ENCODE measurements at regions not wholly inside any gene's neighbourhood (a gene's known extent, or its start where the extent isn't known, plus 50 kb on each side); places are given as distances from the start of the nearest gene placed in this dataset.

DNA sequence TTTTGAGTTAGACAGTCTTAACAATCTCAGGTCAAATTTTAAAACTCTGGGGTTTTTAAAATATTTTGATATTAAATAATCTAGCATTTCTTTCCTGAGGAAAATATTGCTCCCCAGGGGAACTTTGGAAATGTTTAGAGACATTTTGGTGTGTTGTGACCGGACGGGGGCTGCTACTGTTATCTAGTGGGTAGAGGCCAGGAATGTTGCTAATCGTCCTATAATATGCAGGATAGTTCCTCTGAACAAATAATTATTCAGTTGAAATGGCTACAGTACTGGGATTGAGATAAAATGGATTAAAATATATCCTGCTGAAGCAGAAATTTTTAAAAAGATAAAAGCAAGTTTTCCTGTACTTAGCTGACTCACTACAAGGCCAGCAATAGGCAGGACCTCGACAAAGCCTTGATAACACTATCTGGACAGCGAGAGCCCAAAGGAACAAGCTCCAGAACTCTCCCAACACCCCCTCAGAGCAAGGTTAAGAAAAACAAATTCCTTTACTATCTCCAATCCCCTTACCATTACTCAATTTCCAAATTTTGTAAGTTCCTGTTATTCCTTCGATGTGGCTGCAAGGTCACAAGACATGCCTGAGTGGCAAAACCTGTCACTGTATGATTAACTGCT, 1407.4 kb downstream of the SUCLG1 start:
- no peak overlapping the region for H3K4me2 ChIP-seq
- ChIA-PET CTCF (no interaction called here), POLR2A (no interaction called here)
- FAIRE-seq (no peak), DNase-seq (ENCODE audit: low read depth in 1 of 2, low spot score in 1 of 2) (no peak), ATAC-seq (no peak)
- H3K4me1 ChIP-seq, result no peaks in the 10 kb centered on the region
- peaks cover 10% of the 10 kb centered on the region; the same call in 1 of the 3 replicates for H3K9me3 ChIP-seq
- TF ChIP-seq POLR2A (IDR thresholded peaks at IDR 0.05; ENCODE audit: low read length), result no peak
- no peak for TF ChIP-seq MYC (IDR thresholded peaks at IDR 0.05; ENCODE audit: borderline replicate concordance, low read length)
- no peak for TF ChIP-seq FOSB (CRISPR knock-in tag; IDR thresholded peaks at IDR 0.05)
- TF ChIP-seq FOSL2 (IDR thresholded peaks at IDR 0.05), result no peak
- TF ChIP-seq FOSL2 (CRISPR knock-in tag; IDR thresholded peaks at IDR 0.05), result no peak
- TF ChIP-seq HDAC2 (IDR thresholded peaks at IDR 0.05), result no peak
- TF ChIP-seq ZNF302 (CRISPR knock-in tag; IDR thresholded peaks at IDR 0.05), result no peak
- TF ChIP-seq, protein P1, sequence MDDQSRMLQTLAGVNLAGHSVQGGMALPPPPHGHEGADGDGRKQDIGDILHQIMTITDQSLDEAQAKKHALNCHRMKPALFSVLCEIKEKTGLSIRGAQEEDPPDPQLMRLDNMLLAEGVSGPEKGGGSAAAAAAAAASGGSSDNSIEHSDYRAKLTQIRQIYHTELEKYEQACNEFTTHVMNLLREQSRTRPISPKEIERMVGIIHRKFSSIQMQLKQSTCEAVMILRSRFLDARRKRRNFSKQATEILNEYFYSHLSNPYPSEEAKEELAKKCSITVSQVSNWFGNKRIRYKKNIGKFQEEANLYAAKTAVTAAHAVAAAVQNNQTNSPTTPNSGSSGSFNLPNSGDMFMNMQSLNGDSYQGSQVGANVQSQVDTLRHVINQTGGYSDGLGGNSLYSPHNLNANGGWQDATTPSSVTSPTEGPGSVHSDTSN (IDR thresholded peaks at IDR 0.05), result no peak
- TF ChIP-seq, protein P2, sequence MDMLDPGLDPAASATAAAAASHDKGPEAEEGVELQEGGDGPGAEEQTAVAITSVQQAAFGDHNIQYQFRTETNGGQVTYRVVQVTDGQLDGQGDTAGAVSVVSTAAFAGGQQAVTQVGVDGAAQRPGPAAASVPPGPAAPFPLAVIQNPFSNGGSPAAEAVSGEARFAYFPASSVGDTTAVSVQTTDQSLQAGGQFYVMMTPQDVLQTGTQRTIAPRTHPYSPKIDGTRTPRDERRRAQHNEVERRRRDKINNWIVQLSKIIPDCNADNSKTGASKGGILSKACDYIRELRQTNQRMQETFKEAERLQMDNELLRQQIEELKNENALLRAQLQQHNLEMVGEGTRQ (IDR thresholded peaks at IDR 0.05), result no peak
- TF ChIP-seq TFCP2L1 (CRISPR knock-in tag; IDR thresholded peaks at IDR 0.05), result no peak
- TF ChIP-seq TP53 (CRISPR knock-in tag; IDR thresholded peaks at IDR 0.05), result no peak
- TF ChIP-seq CHD2 (IDR thresholded peaks at IDR 0.05; ENCODE audit: low read length, partially characterized antibody), result no peak
- no peak for TF ChIP-seq KDM5A (IDR thresholded peaks at IDR 0.05)
- TF ChIP-seq GATA3 (IDR thresholded peaks at IDR 0.05; ENCODE audit: borderline replicate concordance), result no peak
- TF ChIP-seq NFE2L2 (conservative IDR thresholded peaks at IDR 0.05; ENCODE audit: low read length), result no peak
- no peak for TF ChIP-seq HOXB5 (CRISPR knock-in tag; IDR thresholded peaks at IDR 0.05)
- no peak for TF ChIP-seq KDM1A (IDR thresholded peaks at IDR 0.05; ENCODE audit: low read depth)
- TF ChIP-seq, protein P3, sequence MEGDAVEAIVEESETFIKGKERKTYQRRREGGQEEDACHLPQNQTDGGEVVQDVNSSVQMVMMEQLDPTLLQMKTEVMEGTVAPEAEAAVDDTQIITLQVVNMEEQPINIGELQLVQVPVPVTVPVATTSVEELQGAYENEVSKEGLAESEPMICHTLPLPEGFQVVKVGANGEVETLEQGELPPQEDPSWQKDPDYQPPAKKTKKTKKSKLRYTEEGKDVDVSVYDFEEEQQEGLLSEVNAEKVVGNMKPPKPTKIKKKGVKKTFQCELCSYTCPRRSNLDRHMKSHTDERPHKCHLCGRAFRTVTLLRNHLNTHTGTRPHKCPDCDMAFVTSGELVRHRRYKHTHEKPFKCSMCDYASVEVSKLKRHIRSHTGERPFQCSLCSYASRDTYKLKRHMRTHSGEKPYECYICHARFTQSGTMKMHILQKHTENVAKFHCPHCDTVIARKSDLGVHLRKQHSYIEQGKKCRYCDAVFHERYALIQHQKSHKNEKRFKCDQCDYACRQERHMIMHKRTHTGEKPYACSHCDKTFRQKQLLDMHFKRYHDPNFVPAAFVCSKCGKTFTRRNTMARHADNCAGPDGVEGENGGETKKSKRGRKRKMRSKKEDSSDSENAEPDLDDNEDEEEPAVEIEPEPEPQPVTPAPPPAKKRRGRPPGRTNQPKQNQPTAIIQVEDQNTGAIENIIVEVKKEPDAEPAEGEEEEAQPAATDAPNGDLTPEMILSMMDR (IDR thresholded peaks at IDR 0.05), result no peak
- no peak for TF ChIP-seq MAFK (IDR thresholded peaks at IDR 0.05; ENCODE audit: partially characterized antibody)
- no peak for TF ChIP-seq FOXS1 (CRISPR knock-in tag; IDR thresholded peaks at IDR 0.05)
- TF ChIP-seq RAD21 (conservative IDR thresholded peaks at IDR 0.05 in 1 of 2, IDR thresholded peaks at IDR 0.05 in 1 of 2), result no peak
- H3K4me3 ChIP-seq, result no peak overlapping the region
- WGBS (ENCODE audit: missing lambda C conversion rate), result 15% methylated on average over 6 of the region's 6 CpGs
- H3K27ac ChIP-seq, result no peak overlapping the region

DNA sequence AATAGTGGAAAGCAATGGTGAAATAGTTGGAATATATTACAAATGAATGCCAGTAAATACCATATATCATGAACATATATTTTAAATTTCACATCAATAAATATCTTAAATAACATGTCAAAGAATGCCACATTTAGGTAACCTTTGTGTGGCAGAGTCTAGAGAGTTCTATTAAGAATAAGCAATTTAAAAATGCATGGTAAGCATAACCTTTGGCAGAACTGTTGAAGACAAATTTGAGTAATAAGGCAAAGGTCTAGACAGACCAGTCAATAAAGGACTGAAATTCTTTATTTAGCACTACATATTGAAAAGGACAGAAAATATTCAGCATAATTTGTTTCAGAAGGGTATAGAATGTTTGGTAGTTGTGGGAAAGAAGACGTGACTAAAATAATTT, 1417.0 kb downstream of the SUCLG1 start:
- ChIA-PET CTCF (no interaction called here), POLR2A (no interaction called here)
- H3K27ac ChIP-seq, result no peak overlapping the region
- H3K4me2 ChIP-seq, result no peak overlapping the region
- H3K4me3 ChIP-seq, result no peak overlapping the region
- H3K4me1 ChIP-seq, result no peaks in the 10 kb centered on the region
- 27% methylated on average over 1 of the region's 1 CpG for WGBS (ENCODE audit: missing lambda C conversion rate)
- 0 out of 3 replicates have a peak, but pooled peaks cover 5% of the 10 kb centered on the region for H3K9me3 ChIP-seq
- ATAC-seq (no peak), FAIRE-seq (no peak), DNase-seq (ENCODE audit: low read depth in 1 of 2, low spot score in 1 of 2) (no peak)
- TF ChIP-seq MAFK (IDR thresholded peaks at IDR 0.05; ENCODE audit: partially characterized antibody) (peak; percentile 69), JUN (IDR thresholded peaks at IDR 0.05) (no peak)

DNA sequence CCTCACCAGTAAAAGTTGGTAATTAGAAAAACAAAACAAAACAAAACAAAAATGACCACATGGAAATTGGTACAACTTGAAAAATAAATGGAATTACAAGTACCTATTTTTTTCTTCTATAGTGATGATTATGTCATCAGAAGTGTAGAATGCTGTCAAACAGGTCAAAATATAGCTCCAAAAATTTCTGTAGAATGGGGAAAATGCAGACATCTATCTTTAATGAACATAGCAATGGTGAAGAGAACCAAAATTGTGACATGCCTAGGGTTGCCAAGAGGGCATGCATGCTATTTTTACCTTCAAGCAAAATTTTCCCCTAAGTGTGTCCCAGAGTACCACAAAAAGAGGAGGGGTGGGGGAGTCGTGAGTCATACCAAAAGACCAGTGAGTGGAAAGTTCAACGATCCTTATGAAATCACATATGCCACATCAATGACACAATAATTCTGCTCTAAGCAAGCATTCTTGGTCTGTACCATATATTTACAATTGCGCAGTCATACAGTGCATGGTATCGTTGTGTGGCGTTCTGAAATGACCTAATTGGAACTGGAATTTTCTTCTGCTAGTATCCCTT, 1436.4 kb downstream of the SUCLG1 start:
- CTCF ChIA-PET, result no interaction called here
- H3K4me3 ChIP-seq, result no peak overlapping the region
- POLR2A ChIA-PET, result no interaction called here

More for the DNA sequence above, 1436.4 kb downstream of the SUCLG1 start:
- ATAC-seq (no peak), DNase-seq (ENCODE audit: low read depth in 1 of 2, low spot score in 1 of 2) (no peak), FAIRE-seq (no peak)
- TF ChIP-seq KDM1A (IDR thresholded peaks at IDR 0.05; ENCODE audit: low read depth) (no peak), HDAC2 (IDR thresholded peaks at IDR 0.05) (no peak), EHMT2 (IDR thresholded peaks at IDR 0.05; ENCODE audit: low read depth) (no peak), FOSL2 (IDR thresholded peaks at IDR 0.05) (no peak), FOSL2 (CRISPR knock-in tag; IDR thresholded peaks at IDR 0.05) (no peak), MAFK (IDR thresholded peaks at IDR 0.05; ENCODE audit: partially characterized antibody) (no peak), SMC3 (IDR thresholded peaks at IDR 0.05) (no peak), HOXB5 (CRISPR knock-in tag; IDR thresholded peaks at IDR 0.05) (no peak), POLR2A (IDR thresholded peaks at IDR 0.05; ENCODE audit: low read length) (no peak), RFX5 (IDR thresholded peaks at IDR 0.05) (no peak), TP53 (CRISPR knock-in tag; IDR thresholded peaks at IDR 0.05) (no peak), PHF8 (IDR thresholded peaks at IDR 0.05; ENCODE audit: borderline replicate concordance, low read depth) (no peak), ZFP36 (IDR thresholded peaks at IDR 0.05; ENCODE audit: borderline replicate concordance, partially characterized antibody) (no peak), FOSB (CRISPR knock-in tag; IDR thresholded peaks at IDR 0.05) (no peak), HEYL (CRISPR knock-in tag; IDR thresholded peaks at IDR 0.05) (no peak)
- TF ChIP-seq, protein P1 (IDR thresholded peaks at IDR 0.05), result no peak
- H3K4me1 ChIP-seq, result no peaks in the 10 kb centered on the region
- no peak overlapping the region for H3K4me2 ChIP-seq
- no peak overlapping the region for H3K27ac ChIP-seq
- peaks cover 3% of the 10 kb centered on the region; the same call in 2 of the 3 replicates for H3K9me3 ChIP-seq
- WGBS (ENCODE audit: missing lambda C conversion rate), result 30% methylated on average over 5 of the region's 5 CpGs
